GM23338 (cell line): ENCODE measurements at regions not wholly inside any gene's neighbourhood (a gene's known extent, or its start where the extent isn't known, plus 50 kb on each side); places are given as distances from the start of the nearest gene placed in this dataset.

ENCODE experiments used
- ATAC-seq: fragments of 200-7000 bp; cut with Tn5 transposase; 3 replicates; pipeline ENCODE4 v1.9.1; 2020
- DNase-seq: peaks from one replicate; pipeline ENCODE4 v3.0.0-alpha.2; 2015; ENCODE audit warnings: low spot score
- H2AFZ ChIP-seq: fragments of 200-600 bp; sonication (generic); 2 replicates; pipeline ENCODE4 v1.8.0; 2016; ENCODE audit warnings: antibody characterized with exemption, mild to moderate bottlenecking, moderate library complexity
- H3F3A ChIP-seq: fragments of 200-600 bp; sonication (generic); replicated peaks from 2 replicates; pipeline ENCODE4 v1.8.0; 2017; ENCODE audit warnings: antibody characterized with exemption, mixed run types, low read depth
- H3K27ac ChIP-seq: fragments of 200-600 bp; sonication (generic); 2 replicates; pipeline ENCODE4 v1.6.1; 2016; ENCODE audit warnings: low read depth
- H3K27me3 ChIP-seq: fragments of 200-600 bp; sonication (generic); 2 replicates; pipeline ENCODE4 v1.8.0; 2016; ENCODE audit warnings: mild to moderate bottlenecking, mixed run types, moderate library complexity; ENCODE audit not compliant: insufficient read depth
- H3K36me3 ChIP-seq: fragments of 200-600 bp; sonication (generic); 2 replicates; pipeline ENCODE4 v1.8.0; 2016; ENCODE audit warnings: mild to moderate bottlenecking; ENCODE audit not compliant: insufficient read depth
- H3K4me1 ChIP-seq: fragments of 200-600 bp; sonication (generic); 2 replicates; pipeline ENCODE4 v1.8.0; 2016; ENCODE audit warnings: mild to moderate bottlenecking, moderate library complexity; ENCODE audit not compliant: insufficient read depth
- H3K4me2 ChIP-seq: fragments of 200-600 bp; sonication (generic); 2 replicates; pipeline ENCODE4 v1.7.1; 2017; ENCODE audit warnings: mixed run types
- H3K4me3 ChIP-seq: fragments of 200-600 bp; sonication (generic); 2 replicates; pipeline ENCODE4 v1.6.1; 2016; ENCODE audit warnings: mixed run types
- H3K79me2 ChIP-seq: fragments of 200-600 bp; sonication (generic); replicated peaks from 2 replicates; pipeline ENCODE4 v1.8.0; 2017; ENCODE audit warnings: mild to moderate bottlenecking; ENCODE audit not compliant: insufficient read depth
- H3K9me2 ChIP-seq: fragments of 200-600 bp; sonication (generic); 2 replicates; pipeline ENCODE4 v1.8.0; 2017; ENCODE audit not compliant: insufficient read depth
- H4K20me1 ChIP-seq: fragments of 200-600 bp; sonication (generic); replicated peaks from 2 replicates; pipeline ENCODE4 v1.8.0; 2017; ENCODE audit warnings: mild to moderate bottlenecking; ENCODE audit not compliant: insufficient read depth
- H3K27ac Mint-ChIP-seq: 2 replicates; pipeline ENCODE4 v1.8.0; 2020; ENCODE audit warnings: inconsistent platforms, mild to moderate bottlenecking, moderate library complexity, mixed read lengths
- H3K27me3 Mint-ChIP-seq: 3 replicates; pipeline ENCODE4 v1.8.0; 2022; ENCODE audit warnings: low read depth, mild to moderate bottlenecking, moderate library complexity, mixed read lengths, inconsistent platforms; ENCODE audit not compliant: insufficient read depth, poor library complexity
- H3K36me3 Mint-ChIP-seq: 3 replicates; pipeline ENCODE4 v1.8.0; 2021; ENCODE audit warnings: low read depth, mild to moderate bottlenecking, inconsistent platforms, moderate library complexity, mixed read lengths
- H3K4me1 Mint-ChIP-seq: 3 replicates; pipeline ENCODE4 v1.8.0; 2020; ENCODE audit warnings: mild to moderate bottlenecking, inconsistent platforms, mixed read lengths
- H3K4me3 Mint-ChIP-seq: 3 replicates; pipeline ENCODE4 v1.8.0; 2021; ENCODE audit warnings: moderate library complexity, mild to moderate bottlenecking, inconsistent platforms, mixed read lengths
- H3K9me3 Mint-ChIP-seq: 3 replicates; pipeline ENCODE4 v1.8.0; 2020; ENCODE audit warnings: moderate library complexity, mild to moderate bottlenecking, inconsistent platforms, mixed read lengths
- CREB1 ChIP-seq: fragments of 250-450 bp; sonication (Bioruptor Pico); IDR thresholded peaks from 2 replicates; pipeline ENCODE4 v1.5.0; 2020; ENCODE audit warnings: low read depth, mild to moderate bottlenecking, moderate library complexity
- EZH2 ChIP-seq: fragments of 200-600 bp; sonication (generic); IDR thresholded peaks from one replicate; pipeline ENCODE4 v1.8.0; 2017; ENCODE audit warnings: antibody characterized with exemption, mild to moderate bottlenecking, low read depth; ENCODE audit not compliant: unreplicated experiment
- JUNB ChIP-seq: IDR thresholded peaks from one replicate; pipeline ENCODE4 v1.6.1; 2016; ENCODE audit warnings: antibody characterized with exemption; ENCODE audit not compliant: unreplicated experiment
- NANOG ChIP-seq: IDR thresholded peaks from 2 replicates; pipeline ENCODE4 v1.6.1; 2016; ENCODE audit warnings: antibody characterized with exemption, borderline replicate concordance
- POLR2AphosphoS5 ChIP-seq: IDR thresholded peaks from 2 replicates; pipeline ENCODE4 v1.6.1; 2016; ENCODE audit warnings: antibody characterized with exemption, low read depth
- STAT1 ChIP-seq: IDR thresholded peaks from one replicate; pipeline ENCODE4 v1.6.1; 2016; ENCODE audit warnings: antibody characterized with exemption; ENCODE audit not compliant: unreplicated experiment
- ZNF114 ChIP-seq: fragments of 250-450 bp; sonication (Bioruptor Pico); IDR thresholded peaks from 2 replicates; pipeline ENCODE4 v1.5.0; 2020; ENCODE audit warnings: mild to moderate bottlenecking, moderate library complexity
- ZNF331 ChIP-seq: fragments of 250-450 bp; sonication (Bioruptor Pico); IDR thresholded peaks from 2 replicates; pipeline ENCODE4 v1.5.0; 2020; ENCODE audit warnings: low read depth, mild to moderate bottlenecking, moderate library complexity
- TF ChIP-seq, protein P1 (sequence below), 2 experiments: fragments of 200-600 bp in 1 of 2; sonication (generic) in 1 of 2; conservative IDR thresholded peaks; 2 replicates each; pipeline versions ENCODE4 v1.5.1 to v1.6.1; 2016 to 2017; ENCODE audit warnings: antibody characterized with exemption in 2 of 2, low read depth in 2 of 2, mild to moderate bottlenecking in 2 of 2, moderate library complexity in 1 of 2
- TF ChIP-seq, protein P2 (sequence below): fragments of 250-450 bp; sonication (Bioruptor Pico); IDR thresholded peaks from 2 replicates; pipeline ENCODE4 v1.5.0; 2020; ENCODE audit warnings: mild to moderate bottlenecking, moderate library complexity
- TF ChIP-seq, protein P3 (sequence below): IDR thresholded peaks from one replicate; pipeline ENCODE4 v1.6.1; 2018; ENCODE audit warnings: antibody characterized with exemption; ENCODE audit not compliant: unreplicated experiment
- TF ChIP-seq, protein P4 (sequence below): IDR thresholded peaks from 2 replicates; pipeline ENCODE4 v1.6.1; 2016; ENCODE audit warnings: antibody characterized with exemption

DNA sequence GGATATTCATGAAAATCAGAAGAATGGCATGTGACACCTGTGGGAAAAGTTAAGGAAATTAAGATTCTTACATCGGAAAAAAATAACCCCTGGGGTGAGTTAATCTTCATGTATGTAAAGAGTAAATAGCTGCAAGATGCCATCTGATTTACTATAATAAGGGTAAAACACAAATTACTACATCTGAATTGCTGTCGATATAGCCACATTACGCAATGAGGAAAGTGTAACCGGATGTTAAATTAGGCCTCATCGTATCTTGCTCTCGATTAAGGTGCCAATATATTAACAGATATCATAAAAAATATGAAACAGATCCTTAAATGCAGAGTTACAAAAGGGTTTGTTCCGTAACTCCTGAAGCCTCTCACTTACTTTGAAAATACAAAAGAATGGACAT is 87.4 kb upstream of the ID4 start:
- Histone ChIP-seq H3K79me2 (no peaks in the 10 kb centered on the region), H3K4me3 (no peak overlapping the region), H3K36me3 (no peaks in the 10 kb centered on the region), H3K27ac (no peak overlapping the region), H3K9me2 (0 out of 2 replicates have a peak, but pooled peaks cover 3% of the 10 kb centered on the region), H3K27me3 (no peaks in the 10 kb centered on the region), H4K20me1 (no peaks in the 10 kb centered on the region), H3K4me1 (0 out of 2 replicates have a peak, but pooled peaks cover 9% of the 10 kb centered on the region), H3K4me2 (no peak overlapping the region), H3F3A (no peaks in the 10 kb centered on the region), H2AFZ (no peak overlapping the region)
- TF ChIP-seq NANOG: no peak
- TF ChIP-seq STAT1: no peak
- TF ChIP-seq EZH2: no peak
- no peak for TF ChIP-seq ZNF114
- no peak for TF ChIP-seq CREB1
- TF ChIP-seq, protein P1, sequence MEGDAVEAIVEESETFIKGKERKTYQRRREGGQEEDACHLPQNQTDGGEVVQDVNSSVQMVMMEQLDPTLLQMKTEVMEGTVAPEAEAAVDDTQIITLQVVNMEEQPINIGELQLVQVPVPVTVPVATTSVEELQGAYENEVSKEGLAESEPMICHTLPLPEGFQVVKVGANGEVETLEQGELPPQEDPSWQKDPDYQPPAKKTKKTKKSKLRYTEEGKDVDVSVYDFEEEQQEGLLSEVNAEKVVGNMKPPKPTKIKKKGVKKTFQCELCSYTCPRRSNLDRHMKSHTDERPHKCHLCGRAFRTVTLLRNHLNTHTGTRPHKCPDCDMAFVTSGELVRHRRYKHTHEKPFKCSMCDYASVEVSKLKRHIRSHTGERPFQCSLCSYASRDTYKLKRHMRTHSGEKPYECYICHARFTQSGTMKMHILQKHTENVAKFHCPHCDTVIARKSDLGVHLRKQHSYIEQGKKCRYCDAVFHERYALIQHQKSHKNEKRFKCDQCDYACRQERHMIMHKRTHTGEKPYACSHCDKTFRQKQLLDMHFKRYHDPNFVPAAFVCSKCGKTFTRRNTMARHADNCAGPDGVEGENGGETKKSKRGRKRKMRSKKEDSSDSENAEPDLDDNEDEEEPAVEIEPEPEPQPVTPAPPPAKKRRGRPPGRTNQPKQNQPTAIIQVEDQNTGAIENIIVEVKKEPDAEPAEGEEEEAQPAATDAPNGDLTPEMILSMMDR (conservative IDR thresholded peaks at IDR 0.05; ENCODE audit: low read depth in 2 of 2): no peak
- TF ChIP-seq, protein P2, sequence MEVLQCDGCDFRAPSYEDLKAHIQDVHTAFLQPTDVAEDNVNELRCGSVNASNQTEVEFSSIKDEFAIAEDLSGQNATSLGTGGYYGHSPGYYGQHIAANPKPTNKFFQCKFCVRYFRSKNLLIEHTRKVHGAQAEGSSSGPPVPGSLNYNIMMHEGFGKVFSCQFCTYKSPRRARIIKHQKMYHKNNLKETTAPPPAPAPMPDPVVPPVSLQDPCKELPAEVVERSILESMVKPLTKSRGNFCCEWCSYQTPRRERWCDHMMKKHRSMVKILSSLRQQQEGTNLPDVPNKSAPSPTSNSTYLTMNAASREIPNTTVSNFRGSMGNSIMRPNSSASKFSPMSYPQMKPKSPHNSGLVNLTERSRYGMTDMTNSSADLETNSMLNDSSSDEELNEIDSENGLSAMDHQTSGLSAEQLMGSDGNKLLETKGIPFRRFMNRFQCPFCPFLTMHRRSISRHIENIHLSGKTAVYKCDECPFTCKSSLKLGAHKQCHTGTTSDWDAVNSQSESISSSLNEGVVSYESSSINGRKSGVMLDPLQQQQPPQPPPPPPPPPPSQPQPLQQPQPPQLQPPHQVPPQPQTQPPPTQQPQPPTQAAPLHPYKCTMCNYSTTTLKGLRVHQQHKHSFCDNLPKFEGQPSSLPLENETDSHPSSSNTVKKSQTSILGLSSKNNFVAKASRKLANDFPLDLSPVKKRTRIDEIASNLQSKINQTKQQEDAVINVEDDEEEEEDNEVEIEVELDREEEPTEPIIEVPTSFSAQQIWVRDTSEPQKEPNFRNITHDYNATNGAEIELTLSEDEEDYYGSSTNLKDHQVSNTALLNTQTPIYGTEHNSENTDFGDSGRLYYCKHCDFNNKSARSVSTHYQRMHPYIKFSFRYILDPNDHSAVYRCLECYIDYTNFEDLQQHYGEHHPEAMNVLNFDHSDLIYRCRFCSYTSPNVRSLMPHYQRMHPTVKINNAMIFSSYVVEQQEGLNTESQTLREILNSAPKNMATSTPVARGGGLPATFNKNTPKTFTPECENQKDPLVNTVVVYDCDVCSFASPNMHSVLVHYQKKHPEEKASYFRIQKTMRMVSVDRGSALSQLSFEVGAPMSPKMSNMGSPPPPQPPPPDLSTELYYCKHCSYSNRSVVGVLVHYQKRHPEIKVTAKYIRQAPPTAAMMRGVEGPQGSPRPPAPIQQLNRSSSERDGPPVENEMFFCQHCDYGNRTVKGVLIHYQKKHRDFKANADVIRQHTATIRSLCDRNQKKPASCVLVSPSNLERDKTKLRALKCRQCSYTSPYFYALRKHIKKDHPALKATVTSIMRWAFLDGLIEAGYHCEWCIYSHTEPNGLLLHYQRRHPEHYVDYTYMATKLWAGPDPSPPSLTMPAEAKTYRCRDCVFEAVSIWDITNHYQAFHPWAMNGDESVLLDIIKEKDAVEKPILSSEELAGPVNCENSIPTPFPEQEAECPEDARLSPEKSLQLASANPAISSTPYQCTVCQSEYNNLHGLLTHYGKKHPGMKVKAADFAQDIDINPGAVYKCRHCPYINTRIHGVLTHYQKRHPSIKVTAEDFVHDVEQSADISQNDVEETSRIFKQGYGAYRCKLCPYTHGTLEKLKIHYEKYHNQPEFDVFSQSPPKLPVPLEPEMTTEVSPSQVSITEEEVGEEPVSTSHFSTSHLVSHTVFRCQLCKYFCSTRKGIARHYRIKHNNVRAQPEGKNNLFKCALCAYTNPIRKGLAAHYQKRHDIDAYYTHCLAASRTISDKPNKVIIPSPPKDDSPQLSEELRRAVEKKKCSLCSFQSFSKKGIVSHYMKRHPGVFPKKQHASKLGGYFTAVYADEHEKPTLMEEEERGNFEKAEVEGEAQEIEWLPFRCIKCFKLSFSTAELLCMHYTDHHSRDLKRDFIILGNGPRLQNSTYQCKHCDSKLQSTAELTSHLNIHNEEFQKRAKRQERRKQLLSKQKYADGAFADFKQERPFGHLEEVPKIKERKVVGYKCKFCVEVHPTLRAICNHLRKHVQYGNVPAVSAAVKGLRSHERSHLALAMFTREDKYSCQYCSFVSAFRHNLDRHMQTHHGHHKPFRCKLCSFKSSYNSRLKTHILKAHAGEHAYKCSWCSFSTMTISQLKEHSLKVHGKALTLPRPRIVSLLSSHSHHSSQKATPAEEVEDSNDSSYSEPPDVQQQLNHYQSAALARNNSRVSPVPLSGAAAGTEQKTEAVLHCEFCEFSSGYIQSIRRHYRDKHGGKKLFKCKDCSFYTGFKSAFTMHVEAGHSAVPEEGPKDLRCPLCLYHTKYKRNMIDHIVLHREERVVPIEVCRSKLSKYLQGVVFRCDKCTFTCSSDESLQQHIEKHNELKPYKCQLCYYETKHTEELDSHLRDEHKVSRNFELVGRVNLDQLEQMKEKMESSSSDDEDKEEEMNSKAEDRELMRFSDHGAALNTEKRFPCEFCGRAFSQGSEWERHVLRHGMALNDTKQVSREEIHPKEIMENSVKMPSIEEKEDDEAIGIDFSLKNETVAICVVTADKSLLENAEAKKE (CRISPR knock-in tag): no peak
- no peak for TF ChIP-seq ZNF331
- TF ChIP-seq, protein P3, sequence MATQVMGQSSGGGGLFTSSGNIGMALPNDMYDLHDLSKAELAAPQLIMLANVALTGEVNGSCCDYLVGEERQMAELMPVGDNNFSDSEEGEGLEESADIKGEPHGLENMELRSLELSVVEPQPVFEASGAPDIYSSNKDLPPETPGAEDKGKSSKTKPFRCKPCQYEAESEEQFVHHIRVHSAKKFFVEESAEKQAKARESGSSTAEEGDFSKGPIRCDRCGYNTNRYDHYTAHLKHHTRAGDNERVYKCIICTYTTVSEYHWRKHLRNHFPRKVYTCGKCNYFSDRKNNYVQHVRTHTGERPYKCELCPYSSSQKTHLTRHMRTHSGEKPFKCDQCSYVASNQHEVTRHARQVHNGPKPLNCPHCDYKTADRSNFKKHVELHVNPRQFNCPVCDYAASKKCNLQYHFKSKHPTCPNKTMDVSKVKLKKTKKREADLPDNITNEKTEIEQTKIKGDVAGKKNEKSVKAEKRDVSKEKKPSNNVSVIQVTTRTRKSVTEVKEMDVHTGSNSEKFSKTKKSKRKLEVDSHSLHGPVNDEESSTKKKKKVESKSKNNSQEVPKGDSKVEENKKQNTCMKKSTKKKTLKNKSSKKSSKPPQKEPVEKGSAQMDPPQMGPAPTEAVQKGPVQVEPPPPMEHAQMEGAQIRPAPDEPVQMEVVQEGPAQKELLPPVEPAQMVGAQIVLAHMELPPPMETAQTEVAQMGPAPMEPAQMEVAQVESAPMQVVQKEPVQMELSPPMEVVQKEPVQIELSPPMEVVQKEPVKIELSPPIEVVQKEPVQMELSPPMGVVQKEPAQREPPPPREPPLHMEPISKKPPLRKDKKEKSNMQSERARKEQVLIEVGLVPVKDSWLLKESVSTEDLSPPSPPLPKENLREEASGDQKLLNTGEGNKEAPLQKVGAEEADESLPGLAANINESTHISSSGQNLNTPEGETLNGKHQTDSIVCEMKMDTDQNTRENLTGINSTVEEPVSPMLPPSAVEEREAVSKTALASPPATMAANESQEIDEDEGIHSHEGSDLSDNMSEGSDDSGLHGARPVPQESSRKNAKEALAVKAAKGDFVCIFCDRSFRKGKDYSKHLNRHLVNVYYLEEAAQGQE: no peak
- no peak for TF ChIP-seq JUNB
- TF ChIP-seq, protein P4, sequence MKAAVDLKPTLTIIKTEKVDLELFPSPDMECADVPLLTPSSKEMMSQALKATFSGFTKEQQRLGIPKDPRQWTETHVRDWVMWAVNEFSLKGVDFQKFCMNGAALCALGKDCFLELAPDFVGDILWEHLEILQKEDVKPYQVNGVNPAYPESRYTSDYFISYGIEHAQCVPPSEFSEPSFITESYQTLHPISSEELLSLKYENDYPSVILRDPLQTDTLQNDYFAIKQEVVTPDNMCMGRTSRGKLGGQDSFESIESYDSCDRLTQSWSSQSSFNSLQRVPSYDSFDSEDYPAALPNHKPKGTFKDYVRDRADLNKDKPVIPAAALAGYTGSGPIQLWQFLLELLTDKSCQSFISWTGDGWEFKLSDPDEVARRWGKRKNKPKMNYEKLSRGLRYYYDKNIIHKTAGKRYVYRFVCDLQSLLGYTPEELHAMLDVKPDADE: no peak
- TF ChIP-seq POLR2AphosphoS5: no peak
- peaks cover 3% of the 10 kb centered on the region for H3K27me3 Mint-ChIP-seq
- H3K4me3 Mint-ChIP-seq: no peak overlapping the region
- DNase-seq (no peak), ATAC-seq (no peak)
- H3K9me3 Mint-ChIP-seq: peaks cover 3% of the 10 kb centered on the region; the same call in 2 of the 3 replicates
- no peaks in the 10 kb centered on the region for H3K36me3 Mint-ChIP-seq
- no peak overlapping the region for H3K27ac Mint-ChIP-seq
- peaks cover 13% of the 10 kb centered on the region for H3K4me1 Mint-ChIP-seq
